NCI-H345 treated with DMSO at 0.1 percent for 48 hours (cell line): ENCODE measurements at regions not wholly inside any gene's neighbourhood (a gene's known extent, or its start where the extent isn't known, plus 50 kb on each side); places are given as distances from the start of the nearest gene placed in this dataset.

Experiments used
- DNase-seq: peaks from one replicate; lab custom pipeline; 2025; ENCODE audit not compliant: unreplicated experiment; lab: John Stamatoyannopoulos, UW

DNA sequence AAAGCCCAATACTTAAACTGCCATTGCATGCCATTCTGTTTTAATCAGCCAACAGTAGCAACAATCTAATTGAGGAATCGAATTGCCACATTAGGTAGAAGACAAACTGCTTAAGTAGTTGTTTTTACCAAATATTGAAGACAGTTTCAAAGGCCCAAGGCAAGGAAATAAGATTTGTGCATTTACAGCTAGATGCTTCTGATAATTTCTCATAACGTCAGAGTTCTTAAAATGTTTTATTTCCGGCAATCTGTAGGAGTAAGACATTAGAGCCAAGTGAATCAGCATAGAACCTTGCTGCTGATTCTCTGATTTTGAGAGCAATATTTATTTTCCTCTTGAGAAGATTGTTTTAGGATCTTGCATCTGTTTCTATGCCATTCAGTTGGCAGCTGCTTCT, 174.3 kb downstream of the RBM43 start:
- DNase-seq: no peak

DNA sequence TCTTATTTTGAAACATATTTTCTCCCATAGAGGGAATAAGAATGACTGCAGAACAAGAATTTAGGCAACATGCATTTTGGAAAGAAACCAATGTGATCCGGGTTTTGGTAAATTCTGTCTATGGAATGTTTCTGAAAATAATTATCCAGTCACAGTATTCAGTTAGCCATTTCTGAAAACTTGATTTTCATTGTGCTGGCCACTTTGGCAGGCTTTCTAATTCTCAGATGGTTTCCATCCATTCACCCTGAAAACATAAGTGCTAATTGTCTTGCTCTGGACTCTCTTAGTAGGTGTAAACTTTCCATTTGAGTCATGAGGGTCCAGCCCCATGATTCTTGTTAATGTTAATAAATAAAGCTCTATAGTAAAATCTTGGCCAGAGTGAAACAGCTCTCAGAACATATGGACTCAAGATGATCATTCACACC, 176.5 kb downstream of the RBM43 start:
- DNase-seq: no peak

DNA sequence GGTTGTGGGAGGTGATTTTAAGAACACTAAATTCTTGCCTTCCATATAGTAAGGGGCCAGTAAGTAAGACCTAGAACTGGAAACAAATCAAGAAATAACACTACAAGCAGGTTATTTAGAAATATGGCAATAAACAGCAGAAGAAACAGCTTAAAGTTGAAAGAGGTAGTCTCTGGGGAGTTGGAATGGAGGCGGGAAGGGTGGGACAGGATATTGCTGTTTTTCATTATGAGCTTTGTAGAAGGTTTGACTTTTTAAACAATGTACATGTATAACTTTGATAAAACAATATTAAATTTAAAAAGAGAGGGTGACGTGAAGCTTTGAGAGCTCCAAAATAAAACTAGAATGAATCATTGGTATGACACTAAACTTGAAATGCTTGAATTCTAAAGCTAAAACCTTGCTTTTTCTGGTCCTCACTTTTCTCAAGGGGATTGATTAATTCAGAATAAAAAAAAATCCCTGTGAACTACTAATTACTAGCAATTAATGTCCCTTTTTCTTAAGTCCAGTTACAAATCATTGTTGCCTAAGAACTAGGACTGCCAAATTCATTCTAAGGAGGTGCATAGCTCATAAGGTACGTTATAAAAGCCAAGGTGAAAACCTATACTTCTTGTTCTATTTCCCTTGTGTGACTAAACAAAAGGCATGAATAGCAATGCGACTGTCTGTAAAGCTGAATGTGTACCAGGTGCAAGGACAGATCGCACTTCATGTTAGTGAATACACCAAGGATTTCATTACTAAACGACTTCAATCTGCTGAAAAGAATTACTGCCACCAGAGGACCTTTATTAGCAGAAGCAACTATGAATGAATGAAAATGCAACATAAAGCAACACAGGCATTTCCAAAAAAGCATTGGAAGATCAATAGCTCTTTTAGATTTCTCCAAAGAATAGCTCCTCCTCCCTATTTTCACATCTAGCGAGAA, 177.5 kb downstream of the RBM43 start:
- peak; percentile 12 for DNase-seq

DNA sequence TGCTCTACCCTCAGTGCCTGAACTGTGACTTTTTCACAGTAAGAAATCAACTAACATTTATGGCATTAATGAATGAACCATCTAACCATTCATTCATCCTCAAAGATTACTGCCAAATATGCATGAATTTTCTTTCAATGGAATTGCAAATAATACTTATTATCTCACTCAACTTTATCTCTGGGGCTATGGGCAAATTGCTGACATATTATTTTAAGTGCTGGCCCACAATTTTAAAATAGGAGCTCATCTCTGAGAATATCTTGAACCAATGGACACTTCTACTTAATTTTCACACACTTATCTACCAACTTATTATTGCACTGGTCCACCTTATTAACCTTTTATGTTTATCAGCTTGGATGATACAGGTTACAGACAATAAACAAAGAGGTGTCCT, 182.8 kb downstream of the RBM43 start:
- no peak for DNase-seq

DNA sequence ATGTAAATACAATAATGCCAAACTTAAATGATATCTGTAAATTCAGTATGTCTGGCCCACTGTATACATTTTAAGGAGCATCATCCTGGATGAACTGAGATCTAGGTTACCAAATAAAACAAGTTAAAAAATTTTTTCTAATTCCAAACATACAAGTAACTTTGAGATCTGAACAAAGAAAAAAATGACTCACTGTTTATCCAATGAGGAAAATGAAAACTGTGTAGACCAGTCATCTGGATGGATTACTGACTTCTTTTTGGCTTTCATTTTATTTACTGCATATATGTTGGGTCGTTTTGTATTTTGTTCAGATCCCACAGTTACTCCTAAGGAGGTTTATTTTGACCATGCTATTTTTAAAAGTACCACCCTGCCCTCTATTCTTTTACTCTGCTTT, 189.8 kb downstream of the RBM43 start:
- no peak for DNase-seq

DNA sequence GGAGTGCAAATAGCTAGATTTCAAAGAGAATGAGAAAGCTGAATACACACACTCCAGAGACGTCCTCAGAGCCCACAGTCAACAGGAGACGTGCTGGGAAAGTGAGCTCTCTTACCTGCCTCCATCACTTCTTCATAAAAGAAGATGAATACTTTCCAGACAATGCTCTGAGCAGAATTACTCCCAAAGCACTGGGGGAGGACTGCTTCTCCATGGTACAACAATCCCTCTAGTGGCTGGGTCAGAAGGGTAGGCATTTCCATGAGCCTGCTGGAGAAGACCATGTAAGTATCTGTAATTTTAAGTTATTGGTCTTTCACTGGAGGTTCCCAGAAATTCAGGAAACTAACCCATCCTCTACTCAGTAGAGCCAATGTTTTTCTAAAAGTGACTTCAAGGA, 190.3 kb downstream of the RBM43 start:
- DNase-seq: peak; percentile 46

DNA sequence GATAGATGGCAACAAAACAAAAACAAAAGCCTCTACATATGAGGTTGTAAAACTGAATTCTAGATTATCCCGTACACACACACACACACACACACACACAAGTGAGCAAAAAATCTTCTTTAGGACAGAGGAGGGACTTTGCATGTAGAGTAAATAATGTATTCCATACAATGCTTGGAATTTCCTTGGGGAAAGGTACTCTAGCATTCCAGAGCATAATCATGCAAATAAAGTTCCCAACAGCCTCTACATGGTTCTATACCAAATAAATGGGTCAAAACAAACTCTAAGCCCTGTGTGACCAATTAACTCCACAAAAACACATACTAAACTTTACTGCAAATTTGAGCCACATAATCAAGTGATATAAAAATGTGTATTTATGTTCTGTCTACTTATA, 191.4 kb downstream of the RBM43 start:
- no peak for DNase-seq

DNA sequence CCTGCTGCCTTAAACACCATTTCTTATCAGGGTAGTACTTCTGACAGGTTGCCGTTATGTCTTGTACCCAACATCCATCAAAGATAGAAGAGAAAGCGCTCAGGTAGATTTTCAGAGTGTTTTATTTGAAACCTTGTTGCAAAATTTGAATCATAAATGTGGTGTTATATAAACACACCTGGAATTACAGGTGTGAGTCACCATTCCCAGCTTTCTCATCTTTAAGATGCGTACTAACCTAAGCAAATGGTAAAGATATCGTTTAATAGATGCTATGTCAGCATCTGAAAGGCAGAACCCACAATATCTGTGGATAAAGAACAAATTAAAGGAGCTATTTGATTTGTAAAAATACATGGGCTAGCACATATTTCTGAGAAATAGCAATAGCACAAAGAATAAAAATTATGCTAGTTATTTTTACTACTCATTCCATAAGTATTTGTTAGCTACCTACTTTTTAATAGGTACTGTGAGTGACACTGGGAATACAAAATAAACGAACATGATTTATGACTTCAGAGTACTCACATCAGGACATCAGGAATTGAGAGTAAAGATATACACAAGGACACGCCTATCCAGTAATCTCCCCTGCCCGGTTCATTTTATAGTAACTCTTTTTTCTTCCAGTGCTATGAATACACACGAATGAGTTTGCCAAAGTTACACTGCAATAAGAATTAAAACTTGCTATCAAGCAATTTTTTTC, 193.8 kb downstream of the RBM43 start:
- no peak for DNase-seq

DNA sequence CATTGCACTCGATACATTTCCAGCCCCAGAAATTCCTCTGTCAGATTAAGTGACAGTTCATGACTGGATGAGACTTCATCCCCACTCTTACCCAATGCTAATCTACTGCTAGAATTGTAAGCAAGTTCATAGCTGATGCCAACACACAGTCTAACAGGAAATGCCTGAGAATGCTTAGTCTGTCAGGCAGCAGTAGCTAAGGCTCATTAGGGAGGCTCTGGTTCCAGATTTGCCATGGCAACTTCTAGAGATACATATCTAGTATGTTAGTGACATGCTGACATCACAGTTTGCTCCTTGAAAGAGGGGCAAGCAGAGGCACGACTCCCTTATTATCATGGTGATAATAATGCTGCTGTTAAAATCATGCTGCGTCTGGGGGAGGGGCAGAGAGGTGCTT, 198.4 kb downstream of the RBM43 start:
- peak; percentile 12 for DNase-seq

DNA sequence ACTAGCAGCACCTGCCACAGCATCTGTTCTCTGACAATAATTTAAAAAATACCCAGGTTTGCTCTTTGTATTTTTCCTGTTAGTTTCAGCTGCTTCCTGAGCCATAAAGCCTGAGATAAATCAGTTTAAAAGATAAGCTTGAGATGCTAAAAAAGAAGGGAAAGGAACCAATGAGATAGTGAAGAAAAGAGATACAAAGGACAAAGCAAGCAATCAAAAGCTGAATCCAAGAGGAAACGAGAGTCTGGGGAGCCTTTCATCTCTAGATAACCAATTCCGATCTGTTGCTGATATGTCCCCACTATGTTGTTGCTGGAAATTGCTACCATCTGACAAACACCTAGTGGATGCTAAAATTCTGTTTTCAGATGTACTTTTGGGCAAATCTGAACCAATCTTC, 201.4 kb downstream of the RBM43 start:
- DNase-seq: no peak

DNA sequence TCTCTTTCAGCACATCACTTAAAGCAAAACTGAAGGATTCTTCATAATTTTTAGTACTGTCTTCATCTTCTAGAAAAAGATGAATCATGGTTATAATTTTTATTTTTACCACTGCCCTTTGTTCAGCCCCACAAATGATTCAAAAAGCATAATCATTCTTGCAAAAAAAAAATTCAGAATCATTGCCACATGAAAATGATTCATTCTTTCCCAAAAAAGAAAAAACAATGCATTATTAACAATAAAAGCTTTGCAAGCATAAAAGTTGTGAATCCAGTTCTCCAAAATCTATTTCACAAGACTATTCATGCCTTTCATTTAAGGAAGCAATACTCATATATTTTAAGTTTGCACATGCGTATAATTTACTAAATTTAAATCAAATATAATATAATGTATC, 204.8 kb downstream of the RBM43 start:
- no peak for DNase-seq

DNA sequence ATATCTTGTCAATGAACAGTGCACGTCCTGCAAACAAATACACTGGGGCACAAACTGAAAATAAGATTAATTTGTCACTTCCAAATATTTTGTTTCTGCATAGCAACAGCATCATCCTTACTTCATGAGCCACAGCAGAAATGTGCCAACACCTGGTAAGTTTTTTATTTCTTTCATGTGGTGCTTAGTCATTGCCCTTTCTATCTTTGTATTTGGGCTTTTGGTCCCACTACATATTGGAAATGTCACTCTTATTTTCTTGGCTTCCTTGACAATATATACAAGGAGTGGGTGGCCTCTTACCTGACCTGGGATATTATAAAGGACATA, 208.0 kb downstream of the RBM43 start:
- DNase-seq: no peak

DNA sequence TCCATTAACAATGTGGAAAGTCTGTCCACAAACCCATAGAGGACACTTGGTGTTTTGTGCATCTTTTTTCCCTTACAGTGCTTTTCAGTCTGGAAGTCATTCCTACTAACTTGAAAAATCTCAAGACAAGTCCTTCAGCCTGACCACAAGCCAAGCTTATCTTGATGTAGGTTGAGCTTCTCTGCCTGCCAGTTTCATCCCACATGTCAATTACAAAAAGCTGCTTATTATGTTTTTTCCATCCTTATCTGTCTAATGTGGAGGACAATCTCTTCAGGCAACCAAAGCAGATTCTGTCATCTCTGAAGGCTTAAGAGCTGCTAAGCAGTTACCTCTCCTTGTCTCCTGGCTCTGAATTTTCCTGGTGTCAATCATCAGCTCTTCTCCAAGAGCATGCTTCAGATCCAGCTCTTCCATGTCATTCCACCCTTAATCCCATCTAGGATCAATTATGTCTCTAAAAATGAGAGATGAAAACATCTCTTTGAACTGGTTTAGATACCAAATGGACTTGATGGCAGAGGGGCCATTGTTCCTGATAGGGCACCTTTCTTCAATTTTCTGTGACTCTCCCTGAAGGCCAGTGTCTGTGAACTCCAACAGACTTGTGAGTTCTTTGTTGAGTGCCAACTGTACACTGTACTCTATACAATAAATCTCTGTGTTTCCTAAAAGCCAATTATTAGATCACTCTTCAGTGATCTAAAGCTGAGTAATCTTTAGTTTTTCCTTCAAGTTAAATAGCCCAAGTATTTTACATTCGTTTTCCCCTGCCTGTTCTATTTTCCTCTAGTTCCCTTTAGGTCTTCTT, 208.6 kb downstream of the RBM43 start:
- DNase-seq: no peak

DNA sequence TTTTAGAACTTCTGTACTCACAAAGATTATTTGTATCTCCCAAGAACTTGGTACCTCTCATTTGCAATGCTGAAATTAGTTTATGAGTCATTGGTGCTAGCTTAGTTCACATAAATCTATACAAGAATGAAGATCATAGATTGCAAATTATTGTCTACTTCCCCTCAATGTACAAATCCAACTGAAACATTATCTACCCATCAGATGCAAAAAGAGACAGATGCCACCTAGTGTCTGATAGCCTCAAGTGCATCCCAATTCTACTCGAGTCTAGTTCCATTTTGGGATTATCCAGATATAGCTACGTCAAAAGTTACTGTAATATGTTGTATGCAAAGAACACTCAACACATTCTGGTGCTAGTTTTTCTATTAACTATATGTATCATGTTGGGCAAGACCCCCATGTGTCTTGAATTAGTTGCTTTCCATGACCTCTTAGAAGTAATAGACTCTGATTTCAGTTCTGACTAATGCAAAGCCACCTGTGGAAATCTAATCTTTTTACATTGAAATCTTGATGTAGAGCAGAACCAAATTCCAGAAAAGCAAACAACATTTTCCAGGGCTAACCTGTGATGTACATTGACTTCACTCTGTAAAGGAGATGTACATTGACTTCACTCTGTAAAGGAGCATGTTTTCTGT, 210.0 kb downstream of the RBM43 start:
- peak; percentile 37 for DNase-seq

DNA sequence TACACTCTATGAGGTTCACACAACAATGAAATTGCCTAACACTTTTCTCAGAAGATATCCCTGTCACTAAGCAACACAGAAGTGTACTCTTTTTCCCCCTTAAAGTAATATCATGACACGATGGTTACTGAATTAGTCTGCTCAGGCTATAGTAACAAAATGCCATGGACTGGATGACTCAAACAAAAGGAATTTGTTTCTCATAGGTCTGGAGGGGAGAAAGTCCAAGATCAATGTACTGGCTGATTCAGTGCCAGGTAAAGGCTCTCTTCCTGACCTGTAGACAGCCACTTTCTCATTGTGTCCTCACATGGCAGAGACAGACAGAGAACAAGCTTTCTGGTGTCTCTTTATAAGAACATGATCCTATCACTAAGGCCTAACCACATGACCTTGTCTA, 211.9 kb downstream of the RBM43 start:
- DNase-seq: no peak

DNA sequence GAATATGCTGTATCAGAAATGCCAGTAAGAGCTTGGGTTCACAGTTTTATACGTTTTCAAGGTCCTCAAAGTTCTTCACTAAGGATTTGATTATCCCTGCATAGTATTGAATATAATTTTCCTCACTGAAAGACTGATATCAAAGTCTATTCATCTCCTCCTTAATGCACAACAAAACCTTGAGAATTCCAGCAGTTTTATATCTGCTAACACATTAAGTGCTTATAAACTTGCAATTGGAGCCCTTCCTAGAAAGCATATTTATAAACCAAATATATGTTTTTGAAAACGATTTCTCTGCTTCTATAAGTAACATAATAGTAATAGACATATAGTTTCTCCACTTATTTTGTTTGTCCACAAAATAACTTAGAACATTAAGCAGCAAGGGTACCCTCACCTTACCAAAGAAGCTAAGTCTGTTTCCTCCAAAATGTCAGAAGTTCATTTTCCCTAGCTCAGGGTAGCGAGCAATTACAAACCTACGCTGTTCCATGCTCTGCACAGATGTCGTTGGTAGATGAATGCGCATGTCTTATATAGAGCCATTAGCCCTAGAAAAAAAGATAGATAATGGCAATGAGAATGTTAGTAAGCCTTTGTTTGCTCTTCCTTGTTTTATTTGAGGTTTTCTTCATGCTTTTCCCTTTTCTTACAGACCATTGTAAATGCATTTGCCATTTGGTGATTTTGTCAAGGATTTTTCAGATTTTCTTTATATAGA, 213.2 kb downstream of the RBM43 start:
- DNase-seq: no peak

DNA sequence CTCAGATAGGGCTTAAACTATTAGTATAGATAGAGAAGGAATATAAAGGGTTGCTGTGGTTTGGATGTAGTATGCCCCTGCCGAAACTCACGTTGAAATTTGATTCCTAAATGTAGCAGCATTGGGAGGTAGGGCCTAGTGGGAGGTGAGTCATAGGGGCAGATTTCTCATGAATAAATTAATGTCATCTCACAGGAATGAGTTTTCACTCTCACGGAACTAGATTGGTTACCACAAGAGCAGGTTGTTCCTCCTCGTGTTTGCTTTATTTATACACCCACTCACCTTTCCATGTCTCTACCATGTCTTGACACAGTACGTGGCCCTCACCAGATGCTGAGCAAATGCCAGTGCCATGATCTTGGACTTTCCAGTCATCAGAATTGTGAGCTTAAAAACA, 218.2 kb downstream of the RBM43 start:
- DNase-seq: no peak

DNA sequence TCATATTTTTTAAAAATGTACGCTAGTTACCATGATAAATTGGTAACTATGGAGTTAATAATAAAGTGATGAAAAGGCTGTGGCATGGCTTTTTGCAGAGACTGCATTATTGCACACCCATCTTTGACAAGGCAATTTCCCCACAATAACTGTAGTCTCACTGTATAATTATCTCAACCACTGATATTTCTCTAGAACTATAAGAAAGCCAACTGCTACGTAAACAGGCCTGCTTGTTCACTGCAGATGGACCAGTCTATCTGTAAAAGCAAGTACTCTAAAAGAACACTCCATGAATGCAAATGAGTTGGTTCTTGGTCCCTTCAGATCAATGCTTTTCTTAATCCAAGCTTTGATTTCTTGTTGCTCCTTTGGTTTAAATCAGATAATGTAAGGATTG, 218.7 kb downstream of the RBM43 start:
- DNase-seq: no peak

DNA sequence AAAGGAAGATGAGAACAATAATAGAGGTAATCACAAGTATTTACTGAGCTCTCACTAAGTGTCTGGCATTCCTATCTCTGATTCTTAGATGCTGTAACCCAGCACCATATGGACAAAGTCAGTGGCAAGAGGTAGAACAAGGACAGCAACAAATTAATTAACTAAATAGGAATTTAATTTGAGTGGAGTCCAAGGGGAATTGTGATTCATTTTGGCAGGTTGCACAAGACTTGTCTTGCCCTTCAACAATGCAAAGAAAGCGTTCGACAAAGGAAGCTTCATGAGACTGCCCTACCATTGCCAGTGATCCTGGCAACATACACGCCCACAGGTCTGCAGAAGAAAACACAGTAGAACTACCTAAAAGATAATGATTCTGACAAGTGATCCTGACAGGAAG, 221.6 kb downstream of the RBM43 start:
- no peak for DNase-seq

DNA sequence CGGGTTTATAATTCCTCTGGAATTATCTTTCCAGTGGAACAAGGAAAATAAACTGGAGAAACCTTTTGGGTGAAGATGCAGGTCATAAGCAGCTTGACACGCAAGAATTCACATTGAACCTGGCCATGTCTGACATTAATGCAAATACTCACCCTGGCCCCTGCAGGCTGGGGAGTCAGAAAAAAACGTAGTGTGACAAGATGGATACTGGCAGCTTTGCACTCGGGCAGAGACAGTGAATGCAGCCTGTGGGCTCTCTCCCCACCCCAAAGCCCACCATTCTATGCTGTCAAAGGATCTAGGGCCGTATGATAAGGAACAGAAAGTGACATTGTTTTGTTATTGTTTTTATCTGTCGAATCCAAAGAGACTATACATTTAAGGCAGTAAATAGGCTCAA, 223.1 kb downstream of the RBM43 start:
- no peak for DNase-seq

DNA sequence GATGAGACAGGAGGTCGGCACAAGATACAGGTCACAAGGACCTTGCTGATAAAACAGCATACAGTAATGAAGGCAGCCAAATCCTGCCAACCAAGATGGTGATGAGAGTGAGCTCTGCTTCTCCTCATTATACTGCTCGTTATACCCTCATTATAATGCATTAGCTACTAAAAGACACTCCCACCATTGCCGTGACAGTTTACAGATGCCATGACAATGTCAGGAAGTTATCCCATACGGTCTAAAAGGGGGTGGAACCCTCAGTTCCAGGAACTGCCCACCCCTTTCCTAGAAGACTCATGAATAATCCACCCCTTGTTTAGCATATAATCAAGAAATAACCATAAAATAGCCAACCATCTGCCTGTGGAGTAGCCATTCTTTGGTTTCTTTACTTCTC, 224.2 kb downstream of the RBM43 start:
- DNase-seq: no peak
